ENCODE measurements at regions not wholly inside any gene's neighbourhood (a gene's known extent, or its start where the extent isn't known, plus 50 kb on each side); places are given as distances from the start of the nearest gene placed in this dataset.
A peak's percentile ranks its signal among the peaks of the same experiment; 100 is the strongest.

GRCh38 chr5:33260098-33260497 lies 180.7 kb upstream of the TARS1 start:
- DNase-seq = no peak

- DNase-seq = no peak
These were observed 179.5 kb upstream of the TARS1 start for GRCh38 chr5:33261305-33261704.

GRCh38 chr5:33261747-33262146 lies 179.0 kb upstream of the TARS1 start:
- no peak for DNase-seq

- no peak for DNase-seq
These were observed 173.0 kb upstream of the TARS1 start for GRCh38 chr5:33267801-33268200.

GRCh38 chr5:33268374-33268773 lies 172.4 kb upstream of the TARS1 start:
- no peak for DNase-seq

- DNase-seq = no peak
These were observed 170.1 kb upstream of the TARS1 start for GRCh38 chr5:33270671-33271070.

GRCh38 chr5:33271606-33272005 lies 169.2 kb upstream of the TARS1 start:
- no peak for DNase-seq

GRCh38 chr5:33272288-33272687 lies 168.5 kb upstream of the TARS1 start:
- no peak for DNase-seq

GRCh38 chr5:33273985-33274384 lies 166.8 kb upstream of the TARS1 start:
- DNase-seq = no peak

GRCh38 chr5:33275391-33275790 lies 165.4 kb upstream of the TARS1 start:
- DNase-seq = no peak

- no peak for DNase-seq
These were observed 164.7 kb upstream of the TARS1 start for GRCh38 chr5:33275921-33276627.

GRCh38 chr5:33276628-33276950 lies 164.2 kb upstream of the TARS1 start:
- DNase-seq = no peak

- no peak for DNase-seq
These were observed 163.6 kb upstream of the TARS1 start for GRCh38 chr5:33277061-33277650.

GRCh38 chr5:33281431-33281843 lies 159.3 kb upstream of the TARS1 start:
- no peak for DNase-seq

- DNase-seq = no peak
These were observed 158.6 kb upstream of the TARS1 start for GRCh38 chr5:33282157-33282556.

GRCh38 chr5:33282696-33283095 lies 158.1 kb upstream of the TARS1 start:
- no peak for DNase-seq

- DNase-seq = no peak
These were observed 157.5 kb upstream of the TARS1 start for GRCh38 chr5:33283243-33283642.

- DNase-seq = no peak
These were observed 156.1 kb upstream of the TARS1 start for GRCh38 chr5:33284681-33285080.

- DNase-seq = no peak
These were observed 153.5 kb upstream of the TARS1 start for GRCh38 chr5:33287242-33287641.

GRCh38 chr5:33291216-33292000 lies 149.4 kb upstream of the TARS1 start:
- no peak for DNase-seq

GRCh38 chr5:33297760-33298216 lies 143.0 kb upstream of the TARS1 start:
- DNase-seq = peak; percentile 22

- DNase-seq = no peak
These were observed 141.1 kb upstream of the TARS1 start for GRCh38 chr5:33299621-33300208.

GRCh38 chr5:33300209-33300742 lies 140.5 kb upstream of the TARS1 start:
- no peak for DNase-seq
